Psoas muscle (tissue), 7 donors: ENCODE measurements at regions not wholly inside any gene's neighbourhood (a gene's known extent, or its start where the extent isn't known, plus 50 kb on each side); places are given as distances from the start of the nearest gene placed in this dataset.

Source experiments
- ATAC-seq, 4 donors: fragments of 200-7000 bp; cut with Tn5 transposase; one replicate each; pipeline ENCODE4 v1.9.1; 2020; ENCODE audit warnings: moderate library complexity in 3 of 4, mild to moderate bottlenecking in 2 of 4
- DNase-seq, 2 donors: peaks; one replicate each; pipeline ENCODE4 v3.0.0-alpha.2; 2020
- H3K27ac ChIP-seq: fragments of 200-600 bp; one replicate; pipeline ENCODE4 v1.8.0; 2022
- H3K27me3 ChIP-seq, 3 donors: fragments of 200-600 bp in 1 of 3; one replicate each; pipeline versions ENCODE4 v1.6.1 to v1.8.0; 2013 to 2022; ENCODE audit warnings: low read length in 2 of 3, mild to moderate bottlenecking in 2 of 3, moderate library complexity in 1 of 3; ENCODE audit not compliant: insufficient read depth in 3 of 3
- H3K36me3 ChIP-seq, 2 donors: fragments of 200-600 bp in 1 of 2; one replicate each; pipeline versions ENCODE4 v1.6.1 to v1.8.0; 2013 to 2022; ENCODE audit warnings: low read depth in 1 of 2, mild to moderate bottlenecking in 1 of 2, moderate library complexity in 1 of 2; ENCODE audit not compliant: insufficient read depth in 1 of 2
- H3K4me1 ChIP-seq: fragments of 200-600 bp; one replicate; pipeline ENCODE4 v1.8.0; 2022
- H3K4me3 ChIP-seq: fragments of 200-600 bp; one replicate; pipeline ENCODE4 v1.8.0; 2022; ENCODE audit warnings: mild to moderate bottlenecking
- H3K9me3 ChIP-seq: fragments of 200-600 bp; one replicate; pipeline ENCODE4 v1.8.0; 2022
- CTCF ChIP-seq: fragments of 200-600 bp; IDR thresholded peaks from one replicate; pipeline ENCODE4 v1.8.0; 2022; ENCODE audit warnings: antibody characterized with exemption
- WGBS, 3 donors: extraction: QIAGEN DNeasy Blood & Tissue Kit; methylation state at CpG; one replicate each; pipeline versions ENCODE4 v1.1.6 to v1.1.7; 2013; 5-methylcytosine and 5-hydroxymethylcytosine counted together
- intact Hi-C, 2 donors: fragments of 100-400 bp; cut with DNase I; formaldehyde crosslinking; loops; one replicate each; pipeline versions ENCODE4 v1.11.0 to v1.14.2; 2022
- donor health status: healthy with polysubstance abuse.
- donor health status: DM: no; HTN: no; CAD: no; lungs with moderate emphysema.
- donor health status: Bipolar disorder and iron deficiency.
- donor health status: healthy.
- donor health status: DM: yes; HTN: yes; CAD: no.
- donor health status: DM: no; HTN: no; CAD: no.
- donor health status: DM: yes; HTN: yes; CAD: no.

- Histone ChIP-seq H3K27ac (no peak overlapping the region), H3K4me1 (no peaks in the 10 kb centered on the region), H3K4me3 (no peak overlapping the region), H3K9me3 (no peaks in the 10 kb centered on the region), H3K36me3 (no peaks in the 10 kb centered on the region), H3K27me3 (no peaks in the 10 kb centered on the region)
- DNase-seq = no peak
- TF ChIP-seq CTCF = no peak
- intact Hi-C loops = no loop called here
- ATAC-seq = no peak
Observed at GRCh38 chr5:18546591-18546990, 912.3 kb downstream of the TAF11L14 start.

GRCh38 chr5:18551716-18552115 lies 917.5 kb downstream of the TAF11L14 start:
- WGBS, 3 donors = 94 to 98% (median 97%) methylated on average over 17 to 18 of the region's 18 CpGs
- Histone ChIP-seq H3K27me3 (no peaks in the 10 kb centered on the region), H3K27ac (no peak overlapping the region), H3K4me3 (no peak overlapping the region), H3K9me3 (no peaks in the 10 kb centered on the region), H3K36me3 (no peaks in the 10 kb centered on the region), H3K4me1 (no peaks in the 10 kb centered on the region)
- no peak for ATAC-seq
- no peak for DNase-seq
- intact Hi-C loops = no loop called here
- TF ChIP-seq CTCF = no peak

GRCh38 chr5:18553269-18553668 lies 919.0 kb downstream of the TAF11L14 start:
- no peak for TF ChIP-seq CTCF
- intact Hi-C loops = no loop called here
- Histone ChIP-seq H3K27ac (no peak overlapping the region), H3K27me3 (no peaks in the 10 kb centered on the region), H3K4me3 (no peak overlapping the region), H3K36me3 (no peaks in the 10 kb centered on the region), H3K9me3 (no peaks in the 10 kb centered on the region), H3K4me1 (no peaks in the 10 kb centered on the region)
- DNase-seq = no peak
- no peak for ATAC-seq
- 37 to 46% (median 41%) methylated on average over 3 of the region's 3 CpGs for WGBS, 3 donors

GRCh38 chr5:18560602-18561001 lies 926.3 kb downstream of the TAF11L14 start:
- ATAC-seq (no peak), DNase-seq (no peak)
- H3K4me3 ChIP-seq = no peak overlapping the region
- WGBS, 3 donors = 85 to 87% (median 85%) methylated on average over 1 of the region's 1 CpG
- intact Hi-C loops = no loop called here
- no peaks in the 10 kb centered on the region for H3K4me1 ChIP-seq
- no peaks in the 10 kb centered on the region for H3K36me3 ChIP-seq
- H3K27me3 ChIP-seq = no peaks in the 10 kb centered on the region
- no peak overlapping the region for H3K27ac ChIP-seq
- no peaks in the 10 kb centered on the region for H3K9me3 ChIP-seq
- TF ChIP-seq CTCF = no peak

- intact Hi-C loops = no loop called here
- ATAC-seq (no peak), DNase-seq (no peak)
- Histone ChIP-seq H3K4me3 (no peak overlapping the region), H3K36me3 (no peaks in the 10 kb centered on the region), H3K27me3 (no peaks in the 10 kb centered on the region), H3K27ac (no peak overlapping the region), H3K4me1 (no peaks in the 10 kb centered on the region), H3K9me3 (no peaks in the 10 kb centered on the region)
- TF ChIP-seq CTCF = no peak
- WGBS, 3 donors = 67 to 82% (median 69%) methylated on average over 2 of the region's 2 CpGs
Observed at GRCh38 chr5:18563853-18564252, 929.6 kb downstream of the TAF11L14 start.
